Esophagus muscularis mucosa (tissue), 4 donors: ENCODE measurements at regions not wholly inside any gene's neighbourhood (a gene's known extent, or its start where the extent isn't known, plus 50 kb on each side); places are given as distances from the start of the nearest gene placed in this dataset.

Source experiments
- DNase-seq: peaks from one replicate; pipeline ENCODE4 v3.0.0-alpha.2; 2017; ENCODE audit errors: extremely low spot score
- H3K27ac ChIP-seq, 4 donors: fragments of 200-600 bp; sonication (generic); replicated peaks in 1 of 4; 1 replicate in 3 of 4; 2 replicates in 1 of 4; pipeline ENCODE4 v1.5.1; 2016 to 2019; ENCODE audit warnings: mild to moderate bottlenecking in 1 of 4
- H3K27me3 ChIP-seq, 4 donors: fragments of 200-600 bp; sonication (generic); one replicate each; pipeline versions ENCODE4 v1.5.1 to v1.6.0; 2016 to 2019
- H3K36me3 ChIP-seq, 4 donors: fragments of 200-600 bp; sonication (generic); one replicate each; pipeline ENCODE4 v1.5.1; 2016 to 2019
- H3K4me1 ChIP-seq, 4 donors: fragments of 200-600 bp; sonication (generic); one replicate each; pipeline ENCODE4 v1.5.1; 2016 to 2019
- H3K4me3 ChIP-seq, 4 donors: fragments of 200-600 bp; sonication (generic); 1 replicate in 2 of 4; 2 replicates in 2 of 4; pipeline ENCODE4 v1.5.1; 2016 to 2019; ENCODE audit warnings: mild to moderate bottlenecking in 4 of 4, moderate library complexity in 1 of 4
- H3K9me3 ChIP-seq, 4 donors: fragments of 200-600 bp; sonication (generic); 1 replicate in 3 of 4; 2 replicates in 1 of 4; pipeline ENCODE4 v1.5.1; 2016 to 2019
- EP300 ChIP-seq: sonication (generic); formaldehyde crosslinking; IDR thresholded peaks from one replicate; pipeline ENCODE4 v1.6.1; 2017; ENCODE audit warnings: antibody characterized with exemption
- POLR2A ChIP-seq: fragments of 450-650 bp; IDR thresholded peaks from one replicate; pipeline ENCODE4 v1.6.1; 2017; ENCODE audit warnings: antibody characterized with exemption, moderate library complexity, mild to moderate bottlenecking, low read depth
- POLR2AphosphoS5 ChIP-seq, 2 donors: sonication (generic); formaldehyde crosslinking; IDR thresholded peaks; one replicate each; pipeline ENCODE4 v1.6.1; 2017; ENCODE audit warnings: antibody characterized with exemption in 2 of 2
- WGBS: methylation state at CpG from one replicate; pipeline ENCODE4 v1.1.5; 2018; 5-methylcytosine and 5-hydroxymethylcytosine counted together
- intact Hi-C: fragments of 100-400 bp; cut with DNase I; formaldehyde crosslinking; loops from one replicate; pipeline ENCODE4 v1.15.1; 2023
- TF ChIP-seq, protein P1 (sequence below), 3 experiments: fragments of 200-600 bp in 2 of 3; fragments of 450-650 bp in 1 of 3; sonication (generic) in 2 of 3; IDR thresholded peaks; one replicate each; pipeline ENCODE4 v1.5.1; 2017 to 2019; ENCODE audit warnings: antibody characterized with exemption in 3 of 3, mild to moderate bottlenecking in 2 of 3, moderate library complexity in 1 of 3

DNA sequence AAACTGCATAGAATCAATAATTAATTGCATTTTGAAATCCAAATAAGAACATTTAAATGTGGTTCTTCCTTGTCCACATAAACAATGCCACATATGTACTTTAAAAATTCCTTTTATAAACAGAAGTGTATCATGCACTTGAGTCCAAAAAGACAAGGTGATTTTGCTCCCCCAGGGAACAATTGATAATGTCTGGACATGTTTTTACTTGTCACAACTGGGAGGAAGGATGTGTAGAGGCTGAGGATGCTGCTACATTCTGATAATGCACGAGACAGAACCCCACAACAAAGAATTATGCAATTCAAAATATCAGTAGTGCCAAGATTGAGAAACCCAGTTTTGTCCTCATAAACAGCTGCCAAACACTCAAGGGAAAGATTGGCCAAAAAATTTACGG is 181.1 kb upstream of the ISL1 start:
- TF ChIP-seq POLR2A (no peak), POLR2AphosphoS5 (IDR thresholded peaks at IDR 0.05) (no peak), EP300 (no peak)
- TF ChIP-seq, protein P1, sequence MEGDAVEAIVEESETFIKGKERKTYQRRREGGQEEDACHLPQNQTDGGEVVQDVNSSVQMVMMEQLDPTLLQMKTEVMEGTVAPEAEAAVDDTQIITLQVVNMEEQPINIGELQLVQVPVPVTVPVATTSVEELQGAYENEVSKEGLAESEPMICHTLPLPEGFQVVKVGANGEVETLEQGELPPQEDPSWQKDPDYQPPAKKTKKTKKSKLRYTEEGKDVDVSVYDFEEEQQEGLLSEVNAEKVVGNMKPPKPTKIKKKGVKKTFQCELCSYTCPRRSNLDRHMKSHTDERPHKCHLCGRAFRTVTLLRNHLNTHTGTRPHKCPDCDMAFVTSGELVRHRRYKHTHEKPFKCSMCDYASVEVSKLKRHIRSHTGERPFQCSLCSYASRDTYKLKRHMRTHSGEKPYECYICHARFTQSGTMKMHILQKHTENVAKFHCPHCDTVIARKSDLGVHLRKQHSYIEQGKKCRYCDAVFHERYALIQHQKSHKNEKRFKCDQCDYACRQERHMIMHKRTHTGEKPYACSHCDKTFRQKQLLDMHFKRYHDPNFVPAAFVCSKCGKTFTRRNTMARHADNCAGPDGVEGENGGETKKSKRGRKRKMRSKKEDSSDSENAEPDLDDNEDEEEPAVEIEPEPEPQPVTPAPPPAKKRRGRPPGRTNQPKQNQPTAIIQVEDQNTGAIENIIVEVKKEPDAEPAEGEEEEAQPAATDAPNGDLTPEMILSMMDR (IDR thresholded peaks at IDR 0.05), result no peak
- intact Hi-C loops, result no loop called here
- H3K4me1 ChIP-seq, result no peaks in the 10 kb centered on the region
- 61% methylated on average over 2 of the region's 2 CpGs for WGBS
- no peak overlapping the region for H3K4me3 ChIP-seq
- no peaks in the 10 kb centered on the region for H3K36me3 ChIP-seq
- H3K27me3 ChIP-seq, result no peaks in the 10 kb centered on the region
- no peak for DNase-seq
- no peak overlapping the region for H3K27ac ChIP-seq
- H3K9me3 ChIP-seq, result no peaks in the 10 kb centered on the region

DNA sequence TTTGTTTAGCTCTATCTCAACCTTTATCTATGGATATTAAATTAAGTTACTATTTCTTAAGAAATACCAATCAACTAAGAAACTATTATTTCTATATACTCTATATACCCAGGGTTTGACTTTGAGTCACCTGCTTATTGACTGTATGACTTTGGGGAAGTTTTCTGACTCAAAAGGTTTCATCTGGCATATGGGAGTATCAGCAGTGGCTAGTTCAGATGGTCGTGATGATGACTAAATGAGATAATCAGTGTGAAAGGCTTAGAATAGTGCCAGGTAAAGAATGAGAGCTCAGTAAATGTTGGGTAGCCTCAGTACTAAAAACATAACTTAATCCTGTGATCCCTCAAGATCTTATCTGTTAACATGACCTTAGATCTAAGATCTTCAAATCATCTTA is 179.7 kb upstream of the ISL1 start:
- no peaks in the 10 kb centered on the region for H3K27me3 ChIP-seq
- no peak for DNase-seq
- H3K4me3 ChIP-seq, result no peak overlapping the region
- no peaks in the 10 kb centered on the region for H3K36me3 ChIP-seq
- WGBS, result 63% methylated on average over 1 of the region's 1 CpG
- H3K27ac ChIP-seq, result no peak overlapping the region
- TF ChIP-seq POLR2A, result no peak
- TF ChIP-seq POLR2AphosphoS5 (IDR thresholded peaks at IDR 0.05), result no peak
- TF ChIP-seq EP300, result no peak
- TF ChIP-seq, protein P1 (IDR thresholded peaks at IDR 0.05), result no peak
- intact Hi-C loops, result no loop called here
- H3K4me1 ChIP-seq, result no peaks in the 10 kb centered on the region
- no peaks in the 10 kb centered on the region for H3K9me3 ChIP-seq

DNA sequence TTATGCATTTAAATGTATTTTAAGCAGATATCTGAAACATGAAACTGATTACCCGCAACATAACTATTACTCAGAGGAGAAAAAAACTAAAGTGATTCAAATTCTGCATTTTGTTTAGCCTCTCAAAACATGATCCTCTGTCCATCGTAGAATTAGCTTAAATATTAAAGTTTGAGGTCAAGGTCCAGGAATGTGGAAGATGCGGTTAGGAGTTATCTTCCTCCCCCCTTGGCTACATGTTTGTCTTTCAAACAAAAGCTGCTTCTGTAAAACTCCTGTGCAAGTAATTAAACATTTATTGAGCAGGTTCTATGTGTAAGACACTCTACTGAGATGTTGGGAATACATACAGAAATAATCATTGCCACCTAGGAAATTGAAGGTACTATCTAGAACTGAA is 175.0 kb upstream of the ISL1 start:
- TF ChIP-seq POLR2A, result no peak
- intact Hi-C loops, result no loop called here

DNA sequence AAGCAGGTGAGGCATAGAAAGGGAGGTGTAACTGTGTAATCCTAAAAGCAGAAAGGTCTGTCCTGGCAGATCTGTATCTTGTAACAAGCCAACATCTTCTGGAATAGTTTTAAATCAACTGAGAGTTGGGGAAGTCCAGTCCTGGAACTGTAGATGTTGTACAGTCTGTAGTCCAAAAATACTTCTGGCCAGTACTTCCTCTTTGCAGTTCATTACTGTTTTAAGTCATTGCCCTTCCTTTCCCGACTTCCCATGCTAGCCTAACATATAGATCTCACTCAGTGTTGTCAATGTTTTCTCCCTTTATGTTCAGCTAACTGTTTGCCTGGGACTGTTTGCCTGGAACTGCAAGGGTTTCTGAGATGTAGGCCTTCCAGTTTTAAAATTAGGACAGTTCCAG is 168.5 kb upstream of the ISL1 start:
- Histone ChIP-seq H3K36me3 (no peaks in the 10 kb centered on the region), H3K27me3 (no peaks in the 10 kb centered on the region), H3K27ac (no peak overlapping the region), H3K9me3 (no peaks in the 10 kb centered on the region), H3K4me1 (no peaks in the 10 kb centered on the region), H3K4me3 (no peak overlapping the region)
- TF ChIP-seq POLR2A (no peak), EP300 (no peak), POLR2AphosphoS5 (IDR thresholded peaks at IDR 0.05) (no peak)
- TF ChIP-seq, protein P1 (IDR thresholded peaks at IDR 0.05), result no peak
- intact Hi-C loops, result no loop called here
- no peak for DNase-seq
- WGBS, result 13% methylated on average over 1 of the region's 1 CpG

More for the DNA sequence above, 175.0 kb upstream of the ISL1 start:
- Histone ChIP-seq H3K4me3 (no peak overlapping the region), H3K9me3 (no peaks in the 10 kb centered on the region), H3K27ac (no peak overlapping the region), H3K36me3 (no peaks in the 10 kb centered on the region), H3K4me1 (no peaks in the 10 kb centered on the region), H3K27me3 (no peaks in the 10 kb centered on the region)
- 89% methylated on average over 3 of the region's 3 CpGs for WGBS
- DNase-seq, result no peak

DNA sequence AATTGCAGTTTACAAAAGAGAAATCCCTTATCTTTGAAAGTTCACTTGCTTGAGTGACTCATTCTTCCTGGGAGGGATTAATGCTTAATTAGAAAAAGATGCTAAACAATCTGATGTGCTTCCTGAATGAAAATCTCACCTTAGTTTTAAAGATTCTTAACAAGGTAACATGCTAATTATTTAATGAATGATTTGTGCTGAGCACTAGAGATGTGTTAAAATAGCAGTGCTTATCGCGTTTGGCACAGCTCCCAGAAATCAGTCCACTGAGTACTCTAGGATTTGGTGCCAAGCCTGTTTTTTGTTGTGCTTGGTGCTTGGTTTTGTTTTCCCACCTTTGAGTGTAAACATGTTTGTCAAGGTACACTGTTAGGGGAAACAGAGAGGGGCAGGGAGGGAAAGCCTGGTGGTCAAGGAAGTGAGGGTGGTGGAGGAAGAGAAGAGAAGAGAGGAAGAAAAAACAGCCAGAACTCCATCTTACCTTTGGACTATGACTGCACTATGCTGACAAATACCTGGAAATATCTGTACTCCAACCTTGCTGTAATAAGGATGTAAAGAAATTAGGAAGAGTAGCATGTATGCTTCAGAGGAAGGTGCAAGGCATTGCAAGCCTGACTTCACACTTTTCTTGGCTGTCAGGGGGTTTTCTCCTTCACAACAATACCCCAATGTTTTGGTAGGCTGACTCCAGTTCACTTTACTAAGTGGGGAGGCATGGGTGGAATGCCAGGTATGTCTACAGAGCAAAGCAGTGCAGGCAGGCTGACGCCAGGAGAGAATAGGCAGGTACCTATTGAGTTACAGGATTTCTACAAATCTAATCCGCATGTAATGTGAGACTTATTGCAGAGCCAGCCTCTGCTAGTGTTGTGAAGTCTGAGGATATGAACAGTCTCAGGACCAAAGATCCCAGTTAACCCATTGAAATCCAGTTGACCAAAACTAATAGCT is 157.2 kb upstream of the ISL1 start:
- intact Hi-C loops, result no loop called here

More for the DNA sequence above, 157.2 kb upstream of the ISL1 start:
- no peak overlapping the region for H3K4me3 ChIP-seq
- 23% methylated on average over 4 of the region's 4 CpGs for WGBS
- H3K4me1 ChIP-seq, result no peaks in the 10 kb centered on the region
- peaks cover 0 to 12% (median 8%) of the 10 kb centered on the region in 4 donors for H3K9me3 ChIP-seq
- H3K27me3 ChIP-seq, result no peaks in the 10 kb centered on the region
- TF ChIP-seq EP300, result no peak
- H3K36me3 ChIP-seq, result no peaks in the 10 kb centered on the region
- H3K27ac ChIP-seq, result no peak overlapping the region
- no peak for DNase-seq
